CD4-positive, alpha-beta T cell treated with Interleukin-21 for 1 hour (primary cell): ENCODE measurements at regions not wholly inside any gene's neighbourhood (a gene's known extent, or its start where the extent isn't known, plus 50 kb on each side); places are given as distances from the start of the nearest gene placed in this dataset.
"Not testable (repeated sequence)": the region's sequence is repeated elsewhere in the genome, so short reads cannot be mapped to it uniquely, and the experiment has no call there.

Experiments used
- DNase-seq: peaks from one replicate; pipeline ENCODE4 v3.0.0-alpha.2; 2020

GRCh38 chr6:76837564-76837963, 625.7 kb downstream of the HTR1B start:
- DNase-seq = no peak

GRCh38 chr6:76835695-76836094, 627.6 kb downstream of the HTR1B start:
- DNase-seq = no peak

- no peak for DNase-seq
Observed at GRCh38 chr6:76835293-76835692, 628.0 kb downstream of the HTR1B start.

GRCh38 chr6:76834399-76834798, 628.9 kb downstream of the HTR1B start:
- no peak for DNase-seq

- DNase-seq = no peak
Observed at GRCh38 chr6:76831299-76831698, 632.0 kb downstream of the HTR1B start.

- not testable (repeated sequence) for DNase-seq
Observed at GRCh38 chr6:76823578-76823977, 639.7 kb downstream of the HTR1B start.

- DNase-seq = no peak
Observed at GRCh38 chr6:76818451-76818850, 644.8 kb downstream of the HTR1B start.

- DNase-seq = no peak
Observed at GRCh38 chr6:76817429-76817828, 645.9 kb downstream of the HTR1B start.

- no peak for DNase-seq
Observed at GRCh38 chr6:76814496-76815458, 648.5 kb downstream of the HTR1B start.

GRCh38 chr6:76810286-76810685, 653.0 kb downstream of the HTR1B start:
- no peak for DNase-seq

- no peak for DNase-seq
Observed at GRCh38 chr6:76803038-76803580, 660.2 kb downstream of the HTR1B start.

- no peak for DNase-seq
Observed at GRCh38 chr6:76792394-76792793, 670.9 kb downstream of the HTR1B start.

- no peak for DNase-seq
Observed at GRCh38 chr6:76790881-76791280, 672.4 kb downstream of the HTR1B start.

- no peak for DNase-seq
Observed at GRCh38 chr6:76790045-76790796, 673.1 kb downstream of the HTR1B start.

- DNase-seq = no peak
Observed at GRCh38 chr6:76789580-76789979, 673.7 kb downstream of the HTR1B start.

- DNase-seq = no peak
Observed at GRCh38 chr6:76788155-76788554, 675.1 kb downstream of the HTR1B start.

- no peak for DNase-seq
Observed at GRCh38 chr6:76779068-76779467, 684.2 kb downstream of the HTR1B start.

GRCh38 chr6:76776876-76777275, 686.4 kb downstream of the HTR1B start:
- no peak for DNase-seq

- DNase-seq = no peak
Observed at GRCh38 chr6:76774781-76775384, 688.4 kb downstream of the HTR1B start.

- DNase-seq = no peak
Observed at GRCh38 chr6:76772951-76773350, 690.3 kb downstream of the HTR1B start.

GRCh38 chr6:76771059-76771634, 692.1 kb downstream of the HTR1B start:
- DNase-seq = no peak

GRCh38 chr6:76770281-76770680, 693.0 kb downstream of the HTR1B start:
- DNase-seq = no peak

GRCh38 chr6:76768556-76768955, 694.7 kb downstream of the HTR1B start:
- DNase-seq = no peak
